Heart left ventricle (tissue), 16 donors: ENCODE measurements at regions not wholly inside any gene's neighbourhood (a gene's known extent, or its start where the extent isn't known, plus 50 kb on each side); places are given as distances from the start of the nearest gene placed in this dataset.

ENCODE experiments used
- ATAC-seq, 4 donors: fragments of 200-7000 bp; cut with Tn5 transposase; one replicate each; pipeline ENCODE4 v1.9.1; 2020 to 2022; ENCODE audit warnings: moderate library complexity in 4 of 4, mild to moderate bottlenecking in 3 of 4, moderate number of reproducible peaks in 1 of 4
- DNase-seq, 5 donors: peaks; one replicate each; pipeline ENCODE4 v3.0.0-alpha.2; 2020
- H3K27ac ChIP-seq, 12 donors: fragments of 200-600 bp; sonication (generic) in 4 of 12; one replicate each; pipeline versions ENCODE4 v1.5.0 to v1.8.0; 2016 to 2022; ENCODE audit warnings: mild to moderate bottlenecking in 2 of 12
- H3K27me3 ChIP-seq, 9 donors: fragments of 200-600 bp; sonication (generic) in 2 of 9; one replicate each; pipeline versions ENCODE4 v1.5.1 to v1.8.0; 2016 to 2022; ENCODE audit warnings: mild to moderate bottlenecking in 3 of 9
- H3K36me3 ChIP-seq, 9 donors: fragments of 200-600 bp; sonication (generic) in 2 of 9; one replicate each; pipeline versions ENCODE4 v1.5.0 to v1.8.0; 2018 to 2022; ENCODE audit warnings: mild to moderate bottlenecking in 2 of 9
- H3K4me1 ChIP-seq, 12 donors: fragments of 200-600 bp; sonication (generic) in 4 of 12; one replicate each; pipeline versions ENCODE4 v1.5.0 to v1.8.0; 2016 to 2022; ENCODE audit warnings: mild to moderate bottlenecking in 3 of 12
- H3K4me3 ChIP-seq, 12 donors: fragments of 200-600 bp; sonication (generic) in 4 of 12; one replicate each; pipeline versions ENCODE4 v1.5.0 to v1.8.0; 2017 to 2022; ENCODE audit warnings: mild to moderate bottlenecking in 9 of 12, moderate library complexity in 4 of 12
- H3K9me3 ChIP-seq, 12 donors: fragments of 200-600 bp; sonication (generic) in 4 of 12; one replicate each; pipeline versions ENCODE4 v1.5.0 to v1.8.0; 2016 to 2022; ENCODE audit warnings: mild to moderate bottlenecking in 1 of 12
- CTCF ChIP-seq, 12 donors: fragments of 200-600 bp; sonication (generic) in 4 of 12; IDR thresholded peaks; one replicate each; pipeline versions ENCODE4 v1.5.0 to v1.8.0; 2018 to 2022; ENCODE audit warnings: antibody characterized with exemption in 12 of 12, mild to moderate bottlenecking in 5 of 12
- POLR2A ChIP-seq, 2 donors: fragments of 450-650 bp; IDR thresholded peaks; one replicate each; pipeline ENCODE4 v1.6.1; 2017; ENCODE audit warnings: antibody characterized with exemption in 2 of 2, mild to moderate bottlenecking in 2 of 2, moderate library complexity in 2 of 2
- WGBS, 4 donors: extraction: QIAGEN DNeasy Blood & Tissue Kit in 2 of 4; methylation state at CpG; one replicate each; pipeline versions ENCODE4 v1.1.5 to v1.1.7; 2013 to 2018; 5-methylcytosine and 5-hydroxymethylcytosine counted together
- intact Hi-C, 10 donors: fragments of 100-400 bp; cut with DNase I; formaldehyde crosslinking; loops; one replicate each; pipeline versions ENCODE4 v1.11.1 to v1.14.2; 2022
- donor health status: ischemic (EF 13 %, LVEDD 7.1; RV severe dilation, severe dysfunction).
- donor health status: healthy with polysubstance abuse.
- donor health status: DM: no; HTN: yes; CAD: no.
- donor health status: DM: no; HTN: no; CAD: no.
- donor health status: ischemic (EF 25% LVEDD 6.9; RV normal size, moderate dysfunction).
- donor health status: ischemic (EF 25% LVEDD 5.7; RV mildly dilated, moderate dysfunction).
- donor health status: healthy.
- donor health status: DM: yes; HTN: yes; CAD: no.
- donor health status: ischemic (EF 35%, LVEDD 5.7; RV mildly dilated, moderate dysfunction).
- donor health status: nonischemic (EF 11% LVEDD 7.7; RV severe dilation, severe dysfunction).
- donor health status: DM: yes; HTN: yes; CAD: no.
- donor health status: PGD.
- donor health status: ischemic (EF 29% LVEDD 5.4; RV normal size, mild dysfunction).
- donor health status: nonischemic (EF 23%, LVEDD 6.1; RV moderate dilation, normal function).

DNA sequence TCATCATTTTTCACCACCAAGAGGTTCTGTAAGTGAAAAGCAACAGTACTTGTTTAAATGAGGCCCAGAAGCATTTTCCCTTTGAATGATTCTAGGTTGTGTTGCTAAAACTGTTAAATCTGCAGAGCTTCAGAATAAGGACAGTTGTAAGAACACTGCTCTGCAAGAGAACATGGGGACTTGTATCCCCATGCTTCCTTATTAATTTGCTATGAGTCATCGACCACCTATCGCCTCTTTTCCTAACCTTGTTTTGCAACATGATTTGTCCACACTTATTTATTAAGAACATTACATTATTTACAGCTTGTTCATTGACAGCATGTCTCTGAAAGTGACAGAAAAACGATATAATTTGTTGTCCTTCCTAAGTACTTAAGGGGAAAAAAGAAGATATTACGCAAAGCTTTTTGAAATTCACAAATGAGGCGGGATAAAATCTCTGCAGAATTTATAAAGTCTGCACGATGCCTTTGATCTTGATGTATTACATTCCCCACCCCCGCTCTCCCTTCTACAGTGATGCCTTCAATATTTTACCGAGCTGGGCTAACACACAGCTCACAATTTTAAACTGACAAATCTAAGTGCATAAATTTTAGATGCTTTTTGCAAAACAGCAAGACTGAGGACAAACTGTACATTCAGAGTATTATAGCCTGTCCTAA is 220.0 kb upstream of the SPTLC3 start:
- no peaks in the 10 kb centered on the region for H3K27me3 ChIP-seq
- ATAC-seq, result no peak
- H3K27ac ChIP-seq, result no peak overlapping the region
- H3K4me3 ChIP-seq, result no peak overlapping the region
- intact Hi-C loops, result no loop called here
- WGBS, 4 donors, result 81 to 85% (median 82%) methylated on average over 8 of the region's 8 CpGs
- TF ChIP-seq CTCF (IDR thresholded peaks at IDR 0.05) (no peak), POLR2A (IDR thresholded peaks at IDR 0.05) (no peak)
- H3K36me3 ChIP-seq, result no peaks in the 10 kb centered on the region
- H3K4me1 ChIP-seq, result no peaks in the 10 kb centered on the region
- H3K9me3 ChIP-seq, result no peaks in the 10 kb centered on the region
- DNase-seq, result no peak

DNA sequence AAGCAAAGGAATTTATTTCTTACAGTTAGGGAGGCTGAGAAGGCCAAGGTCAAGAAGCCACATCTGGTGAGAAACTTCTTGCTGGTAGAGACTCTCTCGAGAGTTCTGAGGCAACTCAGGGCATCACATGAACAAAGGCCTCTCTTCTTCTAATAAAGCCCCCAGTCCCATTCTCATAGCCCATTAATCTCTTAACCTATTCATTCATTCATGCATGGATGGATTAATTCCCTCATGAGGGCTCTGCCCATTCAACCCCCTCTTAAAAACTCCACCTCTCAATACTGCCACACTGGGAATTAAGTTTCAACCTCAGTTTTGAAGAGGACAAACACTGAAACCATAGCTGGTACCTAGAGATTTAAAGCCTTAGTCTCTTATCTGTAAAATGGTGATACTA is 217.9 kb upstream of the SPTLC3 start:
- H3K4me1 ChIP-seq, result no peaks in the 10 kb centered on the region
- intact Hi-C loops, result no loop called here
- H3K4me3 ChIP-seq, result no peak overlapping the region
- no peaks in the 10 kb centered on the region for H3K9me3 ChIP-seq
- ATAC-seq (no peak), DNase-seq (no peak)
- no peaks in the 10 kb centered on the region for H3K27me3 ChIP-seq
- H3K36me3 ChIP-seq, result no peaks in the 10 kb centered on the region
- 73 to 87% (median 74%) methylated on average over 1 of the region's 1 CpG for whole genome bisulfite sequencing, 4 donors
- no peak for TF ChIP-seq POLR2A (IDR thresholded peaks at IDR 0.05)
- no peak for TF ChIP-seq CTCF (IDR thresholded peaks at IDR 0.05)
- H3K27ac ChIP-seq, result no peak overlapping the region

DNA sequence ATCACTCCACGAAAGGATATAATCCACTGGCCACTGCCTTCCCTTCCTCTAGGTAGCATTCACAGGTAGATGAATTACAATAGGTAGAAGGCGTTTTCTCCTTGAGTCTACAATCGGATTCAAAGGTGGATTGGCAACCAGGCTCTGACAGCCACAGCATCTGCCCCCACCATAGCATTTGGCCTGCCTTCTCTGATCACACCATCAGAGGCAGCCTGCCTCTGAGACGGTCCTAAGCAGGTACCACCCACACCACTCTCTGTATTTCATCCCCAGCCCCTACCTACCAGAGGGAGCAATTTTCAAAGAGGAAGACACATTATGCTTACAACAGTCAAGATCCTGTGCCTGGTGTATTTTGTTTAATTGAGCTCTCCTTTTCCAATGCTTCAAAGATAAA is 210.5 kb upstream of the SPTLC3 start:
- Histone ChIP-seq H3K27ac (no peak overlapping the region), H3K9me3 (no peaks in the 10 kb centered on the region), H3K36me3 (no peaks in the 10 kb centered on the region), H3K4me1 (no peaks in the 10 kb centered on the region), H3K27me3 (no peaks in the 10 kb centered on the region), H3K4me3 (no peak overlapping the region)
- intact Hi-C loops, result no loop called here
- DNase-seq (no peak), ATAC-seq (no peak)
- TF ChIP-seq CTCF (IDR thresholded peaks at IDR 0.05) (no peak), POLR2A (IDR thresholded peaks at IDR 0.05) (no peak)
- whole genome bisulfite sequencing, 4 donors, result 40 to 57% (median 46%) methylated on average over 4 of the region's 4 CpGs

- DNase-seq (no peak), ATAC-seq (no peak)
- Histone ChIP-seq H3K27ac (no peak overlapping the region), H3K4me3 (no peak overlapping the region), H3K27me3 (no peaks in the 10 kb centered on the region), H3K9me3 (peaks cover 0 to 31% (median 2%) of the 10 kb centered on the region in 12 donors), H3K36me3 (no peaks in the 10 kb centered on the region), H3K4me1 (no peaks in the 10 kb centered on the region)
- 29 to 61% (median 49%) methylated on average over 2 of the region's 2 CpGs for WGBS, 4 donors
- no peak for TF ChIP-seq POLR2A (IDR thresholded peaks at IDR 0.05)
- no peak for TF ChIP-seq CTCF (IDR thresholded peaks at IDR 0.05)
- intact Hi-C loops, result no loop called here
Measured at GRCh38 chr20:12808006-12808567, 200.7 kb upstream of the SPTLC3 start.
